ENCODE measurements at regions not wholly inside any gene's neighbourhood (a gene's known extent, or its start where the extent isn't known, plus 50 kb on each side); places are given as distances from the start of the nearest gene placed in this dataset.
A peak's percentile ranks its signal among the peaks of the same experiment; 100 is the strongest.
"Not testable (repeated sequence)": the region's sequence is repeated elsewhere in the genome, so short reads cannot be mapped to it uniquely, and the experiment has no call there.

DNA sequence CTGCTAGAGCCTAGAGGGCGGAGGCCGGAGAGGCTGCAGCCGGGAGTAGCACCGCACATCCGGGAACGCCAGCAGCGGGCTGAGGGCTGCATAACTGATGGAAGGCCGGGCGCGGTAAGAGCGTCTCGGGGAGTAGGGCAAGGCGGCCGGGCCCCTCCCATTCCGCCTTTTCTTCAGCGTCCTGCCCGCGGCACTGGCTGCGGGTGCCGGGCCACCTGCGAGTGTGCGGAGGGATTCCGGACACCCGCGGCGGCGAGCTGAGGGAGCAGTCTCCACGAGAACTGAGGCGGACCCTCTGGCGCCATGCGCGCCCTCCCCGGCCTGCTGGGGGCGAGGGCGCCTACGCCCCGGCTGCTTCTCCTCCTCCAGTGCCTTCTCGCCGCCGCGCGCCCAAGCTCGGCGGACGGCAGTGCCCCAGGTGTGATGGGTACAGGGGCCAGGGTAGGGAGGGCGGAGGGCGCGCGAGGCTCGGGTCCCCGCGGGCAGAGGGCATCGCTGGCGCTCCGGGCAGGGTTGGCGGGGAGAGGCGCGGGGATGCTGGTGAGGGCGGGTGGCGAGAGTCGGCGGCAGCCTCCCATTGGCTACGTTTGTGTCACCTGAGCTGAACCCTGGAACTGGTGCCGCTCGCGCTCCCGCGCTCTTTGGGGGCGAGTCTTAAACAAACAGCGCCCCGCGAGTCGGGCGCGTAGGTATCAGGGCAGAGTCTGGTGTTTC, 334.4 kb downstream of the SRGAP2C start:
- no peak for DNase-seq

DNA sequence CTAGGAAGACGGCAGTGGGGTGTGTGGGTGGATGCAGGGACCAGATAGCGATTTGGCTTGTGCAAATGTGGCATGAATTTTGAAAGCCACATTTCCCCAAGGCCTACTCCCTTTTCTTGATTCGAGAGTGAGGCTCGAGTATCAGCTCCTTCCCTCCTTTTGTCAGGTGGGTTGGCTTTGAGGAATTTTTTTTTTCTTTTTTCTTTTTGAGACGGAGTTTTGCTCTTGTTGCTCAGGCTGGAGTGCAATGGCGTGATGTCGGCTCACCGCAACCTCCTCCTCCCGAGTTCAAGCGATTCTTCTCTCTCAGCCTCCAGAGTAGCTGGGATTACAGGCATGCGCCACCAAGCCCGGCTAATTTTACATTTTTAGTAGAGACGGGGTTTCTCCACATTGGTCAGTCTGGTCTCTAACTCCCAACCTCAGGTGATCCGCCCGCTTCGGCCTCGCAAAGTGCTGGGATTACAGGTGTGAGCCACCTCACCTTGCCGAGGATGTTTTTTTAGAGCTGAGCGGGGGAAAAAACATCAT, 335.0 kb downstream of the SRGAP2C start:
- DNase-seq = not testable (repeated sequence)

DNA sequence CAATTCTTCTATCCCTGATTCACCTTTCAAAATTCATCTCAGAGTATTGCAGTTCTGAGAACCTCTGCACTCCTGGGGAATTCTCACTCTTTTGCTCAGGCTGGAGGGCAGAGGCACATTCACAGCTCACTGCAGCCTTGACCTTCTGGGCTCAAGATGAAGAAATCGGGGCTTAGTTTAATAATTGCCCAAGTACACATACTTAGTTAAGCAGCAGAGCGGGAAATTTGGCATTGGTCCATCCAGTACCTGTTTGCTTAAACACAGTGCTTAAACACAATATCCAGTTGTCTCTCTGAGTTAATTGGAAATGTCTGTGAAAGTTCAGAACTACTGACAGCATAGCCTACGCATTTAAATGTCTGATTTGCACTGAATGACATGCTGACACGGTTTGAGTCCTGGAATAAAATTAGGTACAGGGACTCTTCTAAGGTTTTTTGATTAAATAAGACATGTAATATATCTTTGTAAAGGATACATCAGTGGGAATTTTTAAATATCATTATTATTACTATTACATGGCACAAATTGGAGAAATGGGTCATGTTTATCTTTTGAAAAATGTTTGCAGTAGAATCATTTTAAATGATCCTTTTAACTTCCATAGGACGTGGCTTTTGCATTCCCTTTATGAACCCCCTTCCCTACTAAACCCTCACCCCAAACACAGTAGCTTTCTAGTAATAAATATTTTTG, 337.4 kb downstream of the SRGAP2C start:
- no peak for DNase-seq

DNA sequence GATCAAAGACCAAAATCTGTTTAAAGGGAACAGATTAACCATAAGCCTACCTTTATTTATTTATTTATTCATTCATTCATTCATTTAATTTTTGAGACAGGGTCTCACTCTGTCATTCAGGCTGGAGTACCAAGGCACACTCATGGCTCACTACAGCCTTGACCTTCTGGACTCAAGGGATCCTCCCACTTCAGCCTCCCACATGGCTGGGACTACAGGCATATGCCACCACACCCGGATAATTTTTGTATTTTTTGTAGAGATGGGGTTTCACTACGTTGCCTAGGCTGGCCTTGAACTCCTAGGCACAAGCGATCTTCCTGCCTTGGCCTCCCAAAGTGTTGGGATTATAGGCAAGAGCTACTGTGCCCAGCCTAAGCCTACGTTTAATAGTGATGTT, 338.3 kb downstream of the SRGAP2C start:
- not testable (repeated sequence) for DNase-seq

DNA sequence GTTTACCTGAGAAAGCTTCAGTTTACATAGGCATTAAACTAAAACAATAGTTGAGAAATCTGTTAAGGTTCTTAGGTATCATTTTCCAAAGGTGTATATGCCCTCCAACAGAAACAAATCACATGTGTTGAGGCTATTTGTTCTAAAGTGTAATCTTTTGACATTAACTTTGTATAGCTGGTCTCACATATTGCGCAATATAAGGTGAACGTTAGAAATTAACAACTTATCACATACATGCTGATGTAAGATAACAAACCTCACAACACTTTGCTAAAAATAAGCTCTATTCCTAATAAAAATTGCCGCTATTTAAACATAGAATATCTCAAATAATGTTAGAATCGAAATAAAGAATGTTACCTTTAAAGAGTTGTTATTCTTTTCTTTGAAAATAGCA, 340.6 kb downstream of the SRGAP2C start:
- no peak for DNase-seq

DNA sequence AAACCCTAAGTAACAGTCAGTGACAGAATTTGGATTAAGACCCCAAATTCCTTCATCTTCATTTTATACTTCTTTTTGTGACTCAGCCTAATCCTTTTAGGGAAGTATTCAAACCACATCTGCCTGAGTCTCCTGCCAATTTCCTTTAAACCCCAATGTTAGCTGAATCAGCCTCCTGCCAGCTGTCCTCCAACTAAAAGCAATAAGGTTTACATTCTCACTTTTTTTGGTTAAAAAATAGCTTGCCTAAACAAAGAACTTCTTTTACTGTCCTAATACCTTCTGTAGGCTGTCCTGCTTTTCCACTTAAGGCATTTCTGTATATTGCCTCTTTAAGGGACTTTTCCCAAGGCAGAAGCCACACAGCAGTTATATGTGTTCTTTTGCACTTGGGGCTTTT, 344.2 kb downstream of the SRGAP2C start:
- DNase-seq = not testable (repeated sequence)

DNA sequence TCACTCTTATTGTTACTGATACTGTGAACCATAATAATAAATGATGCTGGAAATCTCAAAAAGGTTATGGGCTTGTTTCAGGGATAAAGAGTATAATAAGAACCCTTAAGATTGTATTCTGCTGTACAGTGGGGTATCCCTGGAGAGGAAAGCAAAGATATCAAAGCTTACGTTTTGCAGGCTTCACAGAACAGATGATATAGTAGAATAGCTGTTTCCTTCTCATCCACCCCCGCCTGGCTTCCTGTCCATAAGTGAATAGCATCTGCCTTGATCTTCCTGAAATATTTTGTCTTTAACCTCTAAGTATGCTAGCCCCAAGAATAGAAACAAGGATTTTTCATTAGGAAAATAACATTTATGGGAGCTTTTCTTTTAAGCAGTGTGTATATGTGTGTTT, 345.3 kb downstream of the SRGAP2C start:
- not testable (repeated sequence) for DNase-seq

DNA sequence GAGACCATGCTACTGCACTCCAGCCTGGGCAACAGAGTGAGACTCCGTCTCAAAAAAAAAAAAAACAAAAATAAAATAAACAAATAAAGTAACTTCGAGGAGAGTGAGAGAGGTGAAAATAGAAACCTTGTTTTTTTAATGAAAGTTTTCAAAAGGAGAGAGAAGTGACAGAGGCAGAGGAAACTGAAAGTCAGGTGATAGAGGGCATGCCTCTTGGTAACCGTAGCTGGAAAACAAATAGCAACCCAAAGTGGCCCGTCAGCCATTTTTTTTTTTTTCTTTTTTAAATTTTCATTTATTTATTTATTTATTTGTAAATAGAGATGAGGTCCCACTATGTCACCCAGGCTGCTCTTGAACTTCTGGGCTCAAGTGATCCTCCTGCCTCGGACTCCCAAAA, 347.0 kb downstream of the SRGAP2C start:
- DNase-seq = not testable (repeated sequence)

DNA sequence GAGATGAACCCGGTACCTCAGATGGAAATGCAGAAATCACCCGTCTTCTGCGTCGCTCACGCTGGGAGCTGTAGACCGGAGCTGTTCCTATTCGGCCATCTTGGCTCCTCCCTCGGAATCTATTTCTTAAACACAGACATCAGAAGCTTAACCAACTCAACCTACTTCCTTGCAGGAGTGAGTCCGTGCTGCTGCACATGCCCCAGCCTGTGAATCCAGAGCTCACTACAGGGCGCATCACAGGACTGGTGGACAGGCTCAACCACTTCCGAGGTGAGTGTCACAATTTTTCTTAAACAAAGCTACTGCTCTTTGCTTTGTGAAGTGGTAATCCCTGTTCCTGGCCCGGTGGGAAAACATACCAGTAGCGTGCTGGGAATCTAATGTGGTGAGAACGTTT, 353.4 kb downstream of the SRGAP2C start:
- peak; percentile 29 for DNase-seq

DNA sequence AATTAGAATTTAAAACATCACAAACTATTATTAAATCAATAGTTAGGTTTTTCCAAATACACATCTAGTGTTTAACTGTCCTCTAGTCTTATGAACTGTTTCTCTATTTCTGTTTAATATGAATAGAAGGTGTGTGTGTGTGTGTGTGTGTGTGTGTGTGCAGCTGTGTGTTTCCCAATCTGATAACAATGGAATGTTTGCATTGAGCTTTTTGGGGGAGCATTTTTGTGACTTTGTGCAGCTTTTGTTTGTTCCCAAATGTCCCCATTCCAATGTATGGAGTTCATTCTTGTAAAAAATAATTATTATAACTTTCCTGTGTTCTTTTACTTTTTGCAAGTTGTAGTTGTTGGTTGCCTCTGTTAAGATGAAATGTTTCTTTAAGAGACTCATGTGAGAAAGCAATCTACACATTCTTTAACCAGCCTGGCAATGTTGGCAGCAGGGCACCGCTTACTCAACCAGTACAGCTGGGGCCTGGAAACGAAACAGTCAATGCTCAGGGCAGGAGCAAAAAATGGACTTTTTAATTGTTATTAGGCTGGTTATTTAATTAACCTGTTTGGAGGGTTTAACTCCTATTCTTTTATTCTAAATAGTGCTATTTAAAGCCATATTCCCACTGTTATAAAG, 354.3 kb downstream of the SRGAP2C start:
- no peak for DNase-seq

DNA sequence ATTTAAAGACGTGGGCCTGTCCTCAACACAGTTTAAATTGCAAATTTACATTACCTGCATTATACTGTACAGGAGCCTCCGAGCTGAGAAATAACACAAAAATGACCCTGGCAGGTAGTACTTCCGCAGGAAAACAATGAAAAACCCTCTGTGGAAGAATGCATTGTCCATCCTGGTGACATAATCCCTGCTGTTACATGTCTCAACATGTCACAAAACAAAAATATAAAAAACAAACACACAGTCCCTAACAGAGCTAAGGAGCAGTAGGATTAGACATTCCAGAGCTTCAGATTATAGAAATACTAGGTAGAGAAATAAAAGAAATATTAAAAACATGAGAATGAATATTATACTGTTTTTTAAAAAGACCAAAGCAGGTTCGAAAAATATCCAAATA, 359.2 kb downstream of the SRGAP2C start:
- not testable (repeated sequence) for DNase-seq

DNA sequence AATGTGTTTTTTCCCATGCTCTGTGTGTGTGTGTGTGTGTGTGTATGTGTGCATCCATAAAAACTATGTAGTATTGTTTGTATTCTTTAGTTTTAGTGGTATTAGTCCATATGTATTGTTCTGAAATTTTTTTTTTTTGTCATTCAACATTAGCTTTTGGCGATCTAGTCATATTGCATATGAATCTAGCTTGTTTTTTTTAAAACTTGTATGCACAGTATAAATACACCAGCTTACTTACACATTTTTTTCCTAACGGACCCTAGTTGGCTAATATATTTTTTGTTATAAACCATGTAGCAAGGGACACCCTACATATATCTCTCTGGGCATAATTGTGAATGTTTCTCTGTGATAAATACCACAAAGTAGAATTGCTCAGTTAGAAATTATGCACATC, 359.7 kb downstream of the SRGAP2C start:
- DNase-seq = no peak

DNA sequence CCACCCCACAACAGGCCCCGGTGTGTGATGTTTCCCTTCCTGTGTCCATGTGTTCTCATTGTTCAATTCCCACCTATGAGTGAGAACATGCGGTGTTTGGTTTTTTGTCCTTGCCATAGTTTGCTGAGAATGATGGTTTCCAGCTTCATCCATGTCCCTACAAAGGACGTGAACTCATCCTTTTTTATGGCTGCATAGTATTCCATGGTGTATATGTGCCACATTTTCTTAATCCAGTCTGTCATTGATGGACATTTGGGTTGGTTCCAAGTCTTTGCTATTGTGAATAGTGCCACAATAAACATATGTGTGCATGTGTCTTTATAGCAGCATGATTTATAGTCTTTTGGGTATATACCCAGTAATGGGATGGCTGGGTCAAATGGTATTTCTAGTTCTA, 361.1 kb downstream of the SRGAP2C start:
- DNase-seq = not testable (repeated sequence)

DNA sequence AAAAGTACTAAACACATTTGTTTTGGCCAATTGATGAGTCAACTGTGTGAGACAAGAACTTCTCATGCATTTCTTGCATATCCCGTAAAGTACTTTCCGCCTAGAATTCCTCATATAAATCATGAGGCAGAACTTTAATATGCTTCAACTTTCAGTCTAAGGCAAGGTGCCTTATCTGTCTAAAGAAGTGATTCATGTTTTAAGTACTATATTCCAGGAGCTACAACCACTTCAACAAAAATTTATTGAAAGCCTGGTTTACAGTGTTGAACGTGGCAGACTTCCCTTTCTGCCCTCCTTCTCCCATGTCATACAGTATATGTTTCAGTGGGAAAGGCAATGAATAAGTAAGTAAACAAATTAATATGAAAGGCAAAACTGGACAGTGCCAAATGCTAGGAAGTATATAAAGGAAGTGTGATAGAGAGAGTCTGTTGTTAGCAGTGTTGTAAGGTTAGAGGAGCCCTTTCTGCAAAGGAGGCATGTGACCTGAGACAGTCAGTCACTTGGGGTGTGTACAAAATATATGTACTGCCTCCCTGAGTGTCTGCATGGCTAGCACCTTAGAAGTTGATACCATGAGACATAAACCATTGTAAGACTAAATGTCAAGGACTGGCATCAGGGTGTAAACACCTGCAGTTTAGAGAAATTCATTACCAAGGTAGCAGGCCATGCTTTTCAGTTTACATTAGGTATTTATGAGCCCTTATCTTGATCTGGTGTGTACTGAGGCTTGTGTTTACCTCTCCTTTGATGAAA, 362.2 kb downstream of the SRGAP2C start:
- no peak for DNase-seq

DNA sequence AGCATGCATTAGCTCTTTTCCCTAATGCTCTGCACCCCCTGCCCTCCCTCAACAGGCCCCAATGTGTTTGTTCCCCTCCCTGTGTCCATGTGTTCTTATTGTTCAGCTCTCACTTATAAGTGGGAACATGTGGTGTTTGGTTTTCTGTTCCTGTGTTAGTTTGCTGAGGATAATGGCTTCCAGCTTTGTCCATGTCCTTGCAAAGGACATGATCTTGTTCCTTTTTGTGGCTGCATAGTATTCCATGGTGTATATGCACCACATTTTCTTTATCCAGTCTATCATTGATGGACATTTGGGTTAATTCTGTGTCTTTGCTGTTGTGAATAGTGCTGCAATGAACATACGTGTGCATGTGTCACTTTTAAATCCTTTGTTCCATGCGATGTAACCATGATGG, 363.0 kb downstream of the SRGAP2C start:
- not testable (repeated sequence) for DNase-seq

DNA sequence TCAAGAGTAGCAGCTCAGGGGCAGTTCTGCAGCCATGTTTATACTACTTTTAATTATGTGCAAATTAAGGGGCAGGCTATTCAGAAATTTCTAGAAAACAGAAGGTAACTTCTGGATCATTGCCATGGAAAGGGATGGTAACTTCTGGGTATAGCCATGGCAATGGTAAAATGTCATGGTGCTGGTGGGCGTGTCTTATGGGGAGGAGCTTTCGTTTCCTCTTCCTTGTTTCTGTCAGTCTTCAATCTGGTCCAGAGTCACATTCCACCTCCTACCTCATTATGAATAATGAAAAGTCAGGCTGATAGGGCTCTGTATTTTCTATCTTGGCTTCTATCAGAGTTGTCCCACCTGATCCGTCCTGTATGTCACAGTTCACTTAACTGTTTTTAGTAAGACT, 366.0 kb downstream of the SRGAP2C start:
- not testable (repeated sequence) for DNase-seq

DNA sequence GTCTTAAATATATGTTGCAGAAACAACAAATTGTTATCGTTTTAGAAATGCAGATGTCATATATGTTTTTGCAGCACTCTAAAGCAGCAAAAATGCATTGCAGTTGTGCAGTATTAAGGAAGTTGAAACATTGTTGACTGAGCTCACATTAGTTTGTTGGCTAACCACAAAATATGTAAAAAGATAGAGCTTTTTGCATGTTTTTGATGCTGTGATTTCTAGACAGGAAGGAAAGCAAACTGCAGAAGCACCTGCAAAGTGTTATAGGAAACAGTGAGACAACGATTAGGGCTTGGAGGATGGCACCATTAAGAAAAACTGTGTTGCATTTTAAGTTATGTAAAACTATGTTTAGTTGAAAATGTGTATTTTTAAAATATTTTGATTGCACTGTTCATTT, 366.7 kb downstream of the SRGAP2C start:
- not testable (repeated sequence) for DNase-seq

DNA sequence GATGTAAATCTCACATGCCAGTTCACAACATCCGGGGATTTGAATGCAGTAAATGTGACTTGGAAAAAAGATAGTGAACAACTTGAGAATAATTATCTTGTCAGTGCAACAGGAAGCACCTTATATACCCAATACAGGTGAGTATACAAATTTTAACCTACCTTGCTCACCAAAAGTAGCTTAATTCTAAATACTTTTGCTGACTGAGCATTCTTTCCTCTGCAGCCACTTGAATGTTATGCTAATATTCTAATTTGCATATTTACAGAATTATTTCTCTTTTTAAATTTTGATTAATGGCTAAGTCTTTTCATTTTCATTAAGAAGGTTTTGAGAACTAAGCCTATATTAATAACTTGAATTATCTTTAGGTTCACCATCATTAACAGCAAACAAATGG, 371.8 kb downstream of the SRGAP2C start:
- not testable (repeated sequence) for DNase-seq

DNA sequence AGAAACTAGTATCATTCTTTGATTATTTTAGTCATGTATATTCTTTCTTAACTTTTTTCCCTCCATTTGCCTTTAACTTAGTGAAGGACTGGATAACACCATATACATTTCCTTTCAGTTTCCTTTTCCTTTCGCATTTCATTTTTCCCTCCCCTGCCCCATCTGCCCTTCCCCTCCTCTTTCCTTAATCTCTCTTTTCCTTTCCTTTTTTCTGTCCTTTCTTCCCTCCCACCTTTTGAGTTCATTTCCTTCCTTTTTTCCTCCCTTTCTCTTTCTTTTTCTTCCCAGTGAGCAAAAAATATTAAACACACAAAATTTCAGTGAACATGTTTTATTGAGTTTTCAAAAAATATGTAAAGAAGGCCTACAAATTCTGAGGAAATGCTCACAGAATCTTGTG, 373.3 kb downstream of the SRGAP2C start:
- DNase-seq = not testable (repeated sequence)

DNA sequence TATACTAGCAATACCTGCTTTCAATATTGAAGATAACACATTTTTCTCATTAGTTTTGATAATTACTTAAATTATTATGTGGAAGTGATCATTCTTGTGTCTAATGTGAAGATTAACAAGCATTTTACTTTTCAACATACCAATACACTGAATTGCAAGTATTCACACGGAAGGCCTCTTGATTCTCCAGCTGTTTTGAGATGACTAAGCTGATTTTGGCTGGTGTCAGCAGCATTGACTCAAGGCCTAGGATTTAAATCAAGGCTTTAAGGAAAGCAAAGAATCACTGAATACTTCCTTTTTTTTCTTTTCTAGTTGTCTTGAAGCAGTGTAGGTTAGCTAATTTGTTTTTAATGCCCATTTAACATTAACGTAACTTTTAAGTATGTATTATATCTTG, 373.7 kb downstream of the SRGAP2C start:
- no peak for DNase-seq

DNA sequence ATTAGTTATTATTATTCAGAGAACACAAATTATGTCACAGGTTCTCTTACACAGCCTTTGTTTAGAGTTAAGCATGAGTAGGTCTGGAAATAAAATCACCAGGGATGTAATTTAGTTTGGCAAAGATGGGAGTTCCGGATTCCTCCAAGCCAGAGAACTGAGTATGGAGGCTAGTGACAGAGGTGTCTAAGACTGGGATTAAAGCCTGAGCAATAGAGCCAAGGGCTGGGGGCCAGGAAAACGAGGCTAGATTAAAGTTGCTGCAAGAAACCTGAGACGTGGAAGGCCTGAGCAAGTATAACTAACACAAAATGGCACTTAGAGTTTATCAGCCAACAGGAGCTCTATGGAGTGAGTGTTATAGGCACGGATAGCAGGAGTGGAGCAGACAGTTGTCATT, 381.6 kb downstream of the SRGAP2C start:
- DNase-seq = no peak

DNA sequence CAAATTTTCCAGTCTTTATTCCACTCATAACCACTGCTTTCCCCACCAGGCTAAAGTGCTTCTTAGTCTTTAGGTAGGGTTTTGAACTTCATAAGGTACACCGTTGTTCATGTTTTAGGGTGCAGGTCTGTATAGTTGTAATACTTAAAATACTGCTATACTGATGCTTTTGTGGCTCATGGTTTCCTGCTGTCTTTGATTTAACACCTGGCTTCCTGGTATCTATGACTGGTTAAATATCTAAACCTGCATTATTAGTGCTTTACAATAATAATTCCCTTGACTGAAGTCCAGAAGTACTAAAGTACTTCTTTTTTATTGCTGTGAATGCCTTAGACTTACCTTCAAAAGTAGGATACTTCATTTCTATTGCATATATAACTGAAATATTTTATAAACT, 384.7 kb downstream of the SRGAP2C start:
- no peak for DNase-seq

DNA sequence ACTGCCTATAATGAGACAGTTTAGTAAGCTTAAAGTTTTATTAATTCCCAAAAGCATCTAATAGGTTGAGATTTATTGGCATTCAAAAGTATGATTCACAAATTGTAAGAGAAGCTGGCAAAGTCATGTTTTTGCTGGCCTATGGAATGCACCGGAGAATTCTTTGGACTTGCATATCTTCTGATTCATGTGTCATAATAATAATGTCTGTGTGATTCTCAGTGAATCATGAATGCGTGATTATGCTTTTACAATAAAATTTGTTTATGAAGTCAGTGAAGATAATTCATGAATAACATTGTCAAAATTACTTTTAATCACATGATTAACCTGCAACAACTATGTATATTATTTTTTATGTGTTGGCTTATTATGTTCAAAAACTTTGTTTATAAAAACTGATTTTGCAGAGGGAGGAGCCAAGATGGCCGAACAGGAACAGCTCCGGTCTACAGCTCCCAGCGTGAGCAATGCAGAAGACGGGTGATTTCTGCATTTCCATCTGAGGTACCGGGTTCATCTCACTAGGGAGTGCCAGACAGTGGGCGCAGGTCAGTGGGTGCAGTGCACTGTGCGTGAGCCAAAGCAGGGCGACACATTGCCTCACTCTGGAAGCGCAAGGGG, 389.2 kb downstream of the SRGAP2C start:
- not testable (repeated sequence) for DNase-seq
